ENCODE measurements at regions not wholly inside any gene's neighbourhood (a gene's known extent, or its start where the extent isn't known, plus 50 kb on each side); places are given as distances from the start of the nearest gene placed in this dataset.

DNA sequence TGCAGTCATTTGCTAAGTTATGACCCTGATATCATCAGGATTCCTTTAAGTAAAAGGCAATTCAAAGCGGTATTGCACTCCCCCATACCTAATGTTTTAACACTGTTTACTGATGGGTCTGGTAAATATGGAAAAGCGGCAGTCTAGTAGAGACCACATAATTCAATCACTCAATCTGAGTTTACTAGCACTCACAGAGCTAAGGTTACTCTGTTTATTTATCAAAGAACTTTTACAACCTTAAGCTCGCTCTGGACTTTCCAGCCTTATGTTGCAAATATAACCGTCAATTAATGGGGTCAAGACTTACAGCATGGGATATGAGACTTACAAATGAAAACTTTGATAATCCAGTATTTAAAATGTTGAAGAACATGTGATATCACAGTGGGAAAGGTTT is 124.5 kb upstream of the ZCCHC13 start:
- Histone ChIP-seq H3K23me2 (ENCODE audit: insufficient read length, low read depth, low read length, poor library complexity, severe bottlenecking) (no peaks in the 10 kb centered on the region), H2BK120ac (ENCODE audit: low read depth, low read length, poor library complexity, severe bottlenecking) (no peak overlapping the region), H2BK12ac (ENCODE audit: insufficient read length, low read depth, low read length) (no peak overlapping the region), H2AFZ (ENCODE audit: low read length) (no peak overlapping the region), H3K14ac (ENCODE audit: insufficient read depth, low read length) (no peak overlapping the region), H4K91ac (ENCODE audit: insufficient read length, low read depth, low read length) (no peak overlapping the region), H3K18ac (ENCODE audit: insufficient read length, low read depth, low read length) (no peak overlapping the region), H2BK5ac (ENCODE audit: insufficient read length, low read length) (no peak overlapping the region), H3K27ac (ENCODE audit: insufficient read length, low read depth, low read length) (no peak overlapping the region), H3K4me2 (ENCODE audit: insufficient read depth, insufficient read length, low read length) (no peak overlapping the region), H3K23ac (ENCODE audit: insufficient read length, low read depth, low read length) (no peak overlapping the region), H2BK15ac (ENCODE audit: low read depth, low read length) (no peak overlapping the region), H3T11ph (ENCODE audit: low read length) (no peak overlapping the region), H3K56ac (ENCODE audit: insufficient read length, low read depth, low read length) (no peak overlapping the region), H3K9me3 (ENCODE audit: control insufficient read depth, low read depth, low read length) (no peaks in the 10 kb centered on the region), H2BK20ac (ENCODE audit: low read depth, low read length, poor library complexity, severe bottlenecking) (no peak overlapping the region), H4K8ac (replicated peaks; ENCODE audit: insufficient read length, low read depth, low read length) (no peak overlapping the region), H3K79me1 (ENCODE audit: insufficient read depth, low read depth, low read length, poor library complexity, severe bottlenecking) (no peaks in the 10 kb centered on the region), H3K79me2 (ENCODE audit: insufficient read depth, low read length) (no peaks in the 10 kb centered on the region), H3K27me3 (ENCODE audit: insufficient read depth, low read length) (no peaks in the 10 kb centered on the region), H3K4me1 (ENCODE audit: insufficient read depth, low read length) (no peaks in the 10 kb centered on the region; the same call in 1 of the 2 replicates), H2AK5ac (ENCODE audit: insufficient read length, low read length) (no peak overlapping the region), H3K4ac (ENCODE audit: low read depth, low read length) (no peak overlapping the region), H4K5ac (ENCODE audit: insufficient read length, low read depth, low read length) (no peak overlapping the region), H4K20me1 (ENCODE audit: control insufficient read depth, insufficient read depth, insufficient read length) (no peaks in the 10 kb centered on the region), H3K9ac (ENCODE audit: extremely low read depth, insufficient read length, low read length) (no peak overlapping the region)
- WGBS (ENCODE audit: extremely low coverage, insufficient read length, low lambda C conversion rate): no CpG with 5 or more reads among the region's 4 CpGs
- H3K27me3 Mint-ChIP-seq (ENCODE audit: low read depth): no peaks in the 10 kb centered on the region
- no peak overlapping the region for H3K27ac Mint-ChIP-seq
- peaks cover 21 to 25% of the 10 kb centered on the region in 2 experiments for H3K4me1 Mint-ChIP-seq
- no peak for DNase-seq
- peaks cover 5 to 10% of the 10 kb centered on the region in 2 experiments; a peak in 3 of 5 replicates for H3K9me3 Mint-ChIP-seq
- TF ChIP-seq CTCF (conservative IDR thresholded peaks at IDR 0.05): no peak
- peaks cover 4 to 17% (median 15%) of the 10 kb centered on the region in 3 experiments; a peak in 5 of 7 replicates for H3K36me3 Mint-ChIP-seq (ENCODE audit: insufficient read depth in 1 of 3, low read depth in 3 of 3)
- no peak overlapping the region for H3K4me3 Mint-ChIP-seq

Data from H9 (cell line).